Nephron progenitor cell (in vitro differentiated cells): ENCODE measurements at regions not wholly inside any gene's neighbourhood (a gene's known extent, or its start where the extent isn't known, plus 50 kb on each side); places are given as distances from the start of the nearest gene placed in this dataset.
"Not testable (repeated sequence)": the region's sequence is repeated elsewhere in the genome, so short reads cannot be mapped to it uniquely, and the experiment has no call there.

Source experiments
- DNase-seq: peaks from one replicate; pipeline ENCODE4 v3.0.0; 2021
- H3K27ac Mint-ChIP-seq: 2 replicates; pipeline ENCODE4 v1.8.0; 2021; ENCODE audit warnings: mild to moderate bottlenecking, moderate library complexity, mixed read lengths
- H3K27me3 Mint-ChIP-seq: 2 replicates; pipeline ENCODE4 v1.8.0; 2021; ENCODE audit warnings: mild to moderate bottlenecking, low read depth, mixed read lengths; ENCODE audit not compliant: poor library complexity
- H3K36me3 Mint-ChIP-seq: 2 replicates; pipeline ENCODE4 v1.8.0; 2021; ENCODE audit warnings: low read depth, mixed read lengths
- H3K4me1 Mint-ChIP-seq: 2 replicates; pipeline ENCODE4 v1.8.0; 2021; ENCODE audit warnings: mixed read lengths
- H3K4me3 Mint-ChIP-seq: 2 replicates; pipeline ENCODE4 v1.8.0; 2021; ENCODE audit warnings: mild to moderate bottlenecking, moderate library complexity, mixed read lengths
- H3K9me3 Mint-ChIP-seq: 2 replicates; pipeline ENCODE4 v1.8.0; 2021; ENCODE audit warnings: mild to moderate bottlenecking, moderate library complexity, mixed read lengths
- CTCF ChIP-seq: fragments of 200-600 bp; sonication (generic); IDR thresholded peaks from 2 replicates; pipeline ENCODE4 v1.5.0; 2021; ENCODE audit warnings: antibody characterized with exemption

- peaks cover 13% of the 10 kb centered on the region for H3K9me3 Mint-ChIP-seq
- no peak for DNase-seq
- TF ChIP-seq CTCF: no peak
- H3K36me3 Mint-ChIP-seq: no peaks in the 10 kb centered on the region
- H3K4me3 Mint-ChIP-seq: no peak overlapping the region
- no peak overlapping the region for H3K27ac Mint-ChIP-seq
- H3K4me1 Mint-ChIP-seq: no peaks in the 10 kb centered on the region
- H3K27me3 Mint-ChIP-seq: peaks cover 8% of the 10 kb centered on the region
Observed at GRCh38 chr16:9014389-9014788, 50.7 kb upstream of the USP7 start.

DNA sequence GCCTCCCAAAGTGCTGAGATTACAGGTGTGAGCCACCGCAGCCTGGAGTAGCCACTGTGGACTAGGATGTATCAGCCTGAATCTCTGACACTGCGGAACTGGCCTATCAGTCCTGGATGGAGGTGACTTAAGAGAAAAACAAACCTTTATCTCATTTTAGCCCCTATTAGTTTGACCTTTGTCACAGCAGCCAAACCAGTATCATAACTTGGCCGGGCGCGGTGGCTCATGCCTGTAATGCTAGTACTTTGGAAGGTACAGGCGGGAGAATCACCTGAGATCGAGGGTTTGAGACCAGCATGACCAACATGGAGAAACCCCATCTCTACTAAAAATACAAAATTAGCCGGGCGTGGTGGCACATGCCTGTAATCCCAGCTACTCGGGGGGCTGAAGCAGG lies 51.8 kb upstream of the USP7 start:
- Mint-ChIP-seq H3K36me3 (no peaks in the 10 kb centered on the region), H3K9me3 (peaks cover 13% of the 10 kb centered on the region)

GRCh38 chr16:9016005-9016404 lies 52.3 kb upstream of the USP7 start:
- DNase-seq, H3K27me3 Mint-ChIP-seq, H3K27ac Mint-ChIP-seq, H3K4me1 Mint-ChIP-seq, H3K36me3 Mint-ChIP-seq, H3K4me3 Mint-ChIP-seq: not testable (repeated sequence)
- H3K9me3 Mint-ChIP-seq: peaks cover 13% of the 10 kb centered on the region

More for the DNA sequence above, 51.8 kb upstream of the USP7 start:
- peaks cover 10% of the 10 kb centered on the region for H3K27me3 Mint-ChIP-seq
- no peak for TF ChIP-seq CTCF
- no peak overlapping the region for H3K4me3 Mint-ChIP-seq
- DNase-seq: no peak
- H3K27ac Mint-ChIP-seq: no peak overlapping the region
- no peaks in the 10 kb centered on the region for H3K4me1 Mint-ChIP-seq

DNA sequence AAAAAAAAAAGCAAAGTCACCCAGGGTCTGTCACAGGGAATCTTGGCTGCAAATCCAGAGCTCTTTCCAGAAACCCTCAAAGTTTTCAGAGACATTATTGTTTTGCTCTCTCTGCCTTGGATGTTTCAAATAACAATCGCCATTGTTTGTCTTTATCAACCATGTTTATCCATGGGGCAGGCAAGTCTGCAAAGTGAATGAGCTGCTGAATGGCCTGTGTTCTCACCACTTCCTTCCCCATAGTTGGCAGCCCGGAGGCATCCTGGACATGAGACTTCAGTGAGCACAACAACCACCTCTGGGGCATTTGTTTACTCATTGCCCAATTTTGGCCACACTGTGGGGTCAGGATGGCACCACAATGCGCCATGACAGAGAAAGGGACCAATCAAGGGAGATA lies 53.1 kb upstream of the USP7 start:
- no peaks in the 10 kb centered on the region for H3K4me1 Mint-ChIP-seq
- peaks cover 9% of the 10 kb centered on the region for H3K27me3 Mint-ChIP-seq
- no peak for TF ChIP-seq CTCF
- no peak overlapping the region for H3K4me3 Mint-ChIP-seq
- no peak for DNase-seq
- no peak overlapping the region for H3K27ac Mint-ChIP-seq
- H3K9me3 Mint-ChIP-seq: peaks cover 13% of the 10 kb centered on the region
- H3K36me3 Mint-ChIP-seq: no peaks in the 10 kb centered on the region

GRCh38 chr16:9027070-9027799 lies 63.5 kb upstream of the USP7 start:
- Mint-ChIP-seq H3K36me3 (no peaks in the 10 kb centered on the region), H3K4me3 (no peak overlapping the region), H3K27ac (no peak overlapping the region), H3K9me3 (no peaks in the 10 kb centered on the region), H3K4me1 (no peaks in the 10 kb centered on the region), H3K27me3 (no peaks in the 10 kb centered on the region)
- no peak for DNase-seq
- TF ChIP-seq CTCF: no peak

- H3K9me3 Mint-ChIP-seq, H3K4me3 Mint-ChIP-seq, H3K36me3 Mint-ChIP-seq, H3K27me3 Mint-ChIP-seq, H3K4me1 Mint-ChIP-seq, DNase-seq, H3K27ac Mint-ChIP-seq: not testable (repeated sequence)
Observed at GRCh38 chr16:9028491-9028890, 63.0 kb upstream of the HAPSTR1 start.

DNA sequence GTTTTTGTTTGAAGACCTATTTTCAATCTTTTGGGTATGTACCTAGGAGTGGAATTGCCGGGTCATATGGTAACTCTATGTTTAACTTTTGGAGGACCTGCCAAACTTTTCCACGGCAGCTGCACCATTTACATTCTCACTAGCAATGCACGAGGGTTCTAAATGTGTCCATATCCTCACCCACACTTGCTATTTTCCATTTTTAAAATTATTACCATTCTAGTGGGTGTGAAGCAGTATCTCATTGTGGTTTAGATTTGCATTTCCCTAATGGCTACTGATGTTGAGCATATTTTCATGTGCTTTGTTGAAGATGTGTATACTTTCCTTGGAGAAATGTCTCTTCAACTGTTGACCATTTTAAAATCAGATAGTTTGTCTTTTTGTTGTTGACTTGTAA lies 60.3 kb upstream of the HAPSTR1 start:
- H3K27me3 Mint-ChIP-seq: peaks cover 3% of the 10 kb centered on the region
- TF ChIP-seq CTCF: no peak
- H3K4me1 Mint-ChIP-seq: no peaks in the 10 kb centered on the region
- no peak for DNase-seq
- H3K27ac Mint-ChIP-seq: no peak overlapping the region
- no peak overlapping the region for H3K4me3 Mint-ChIP-seq
- peaks cover 4% of the 10 kb centered on the region for H3K9me3 Mint-ChIP-seq
- H3K36me3 Mint-ChIP-seq: no peaks in the 10 kb centered on the region
